GM18907 (cell line): ENCODE measurements at regions not wholly inside any gene's neighbourhood (a gene's known extent, or its start where the extent isn't known, plus 50 kb on each side); places are given as distances from the start of the nearest gene placed in this dataset.
"Not testable (repeated sequence)": the region's sequence is repeated elsewhere in the genome, so short reads cannot be mapped to it uniquely, and the experiment has no call there.

ENCODE experiments used
- ATAC-seq: cut with Tn5 transposase; IDR thresholded peaks from one replicate; pipeline ENCODE4 v1.9.1; 2021; ENCODE audit warnings: mild to moderate bottlenecking, moderate library complexity; ENCODE audit not compliant: unreplicated experiment

DNA sequence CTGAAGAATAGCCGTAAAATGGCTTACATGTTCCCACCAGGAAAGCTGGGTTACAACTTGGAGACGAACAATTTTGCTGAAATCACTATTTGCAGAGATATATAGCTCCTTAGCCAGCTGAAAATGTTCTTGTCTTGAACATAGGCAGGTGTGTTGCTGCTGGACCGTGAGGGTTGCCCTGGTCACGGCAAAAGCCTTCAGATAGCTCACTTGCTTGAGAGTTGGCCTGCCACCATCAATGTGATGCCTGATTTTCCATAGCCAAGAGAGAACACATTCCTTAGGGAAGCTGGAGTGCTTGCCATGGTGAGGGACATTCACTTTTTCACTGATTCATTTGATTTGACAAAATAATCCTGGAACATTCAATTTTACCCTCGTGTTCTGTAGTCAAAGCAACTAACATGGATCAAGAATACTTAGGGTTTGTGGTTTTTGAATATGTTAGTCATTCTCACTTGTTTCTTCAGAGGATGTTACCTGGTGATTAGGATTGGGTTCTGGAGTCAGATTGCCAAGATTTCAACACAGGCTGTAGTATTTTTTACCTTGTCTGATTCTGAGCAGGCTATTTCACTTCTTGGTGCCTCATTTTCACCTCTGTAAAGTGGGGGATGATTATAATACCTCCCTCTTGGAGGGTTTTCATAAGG lies 536.9 kb downstream of the RAPGEF2 start:
- ATAC-seq = no peak

DNA sequence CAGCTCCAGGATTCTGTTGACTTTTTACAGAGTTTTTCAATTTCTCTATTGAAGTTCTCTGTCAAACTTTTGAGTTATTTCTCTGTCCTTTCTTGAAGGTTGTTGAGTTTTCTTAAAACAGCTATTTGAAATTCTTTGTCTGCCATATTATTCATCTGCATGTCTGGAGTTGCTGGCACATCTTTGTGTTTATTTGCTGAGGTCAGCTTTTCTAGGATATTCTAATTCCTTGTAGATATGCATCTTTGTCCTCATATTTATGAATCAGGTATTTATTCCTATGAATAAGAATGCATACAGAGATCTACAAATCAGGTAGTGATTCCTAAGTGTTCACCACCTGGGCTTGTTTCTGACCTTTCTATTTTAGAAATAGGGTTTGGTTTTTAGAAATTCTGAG lies 546.4 kb downstream of the RAPGEF2 start:
- ATAC-seq = no peak

DNA sequence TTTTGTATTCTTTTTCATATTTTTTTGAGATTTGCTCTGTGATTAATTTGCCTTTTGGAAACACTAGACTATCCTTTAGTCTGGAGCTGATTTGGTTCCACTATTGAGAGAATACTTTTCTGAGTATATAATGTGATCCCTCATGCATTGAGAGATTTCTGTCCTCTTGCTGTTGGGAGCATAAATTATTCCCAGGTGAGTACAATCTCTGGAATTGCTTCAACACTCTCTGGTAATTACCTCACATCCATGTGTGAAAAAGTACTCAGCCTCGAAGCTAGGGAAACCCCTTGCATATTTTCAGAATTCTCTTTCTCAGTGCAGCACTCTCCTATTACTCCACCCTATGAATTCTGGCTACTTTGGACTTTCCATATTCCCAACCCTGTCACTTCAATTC lies 550.0 kb downstream of the RAPGEF2 start:
- no peak for ATAC-seq

DNA sequence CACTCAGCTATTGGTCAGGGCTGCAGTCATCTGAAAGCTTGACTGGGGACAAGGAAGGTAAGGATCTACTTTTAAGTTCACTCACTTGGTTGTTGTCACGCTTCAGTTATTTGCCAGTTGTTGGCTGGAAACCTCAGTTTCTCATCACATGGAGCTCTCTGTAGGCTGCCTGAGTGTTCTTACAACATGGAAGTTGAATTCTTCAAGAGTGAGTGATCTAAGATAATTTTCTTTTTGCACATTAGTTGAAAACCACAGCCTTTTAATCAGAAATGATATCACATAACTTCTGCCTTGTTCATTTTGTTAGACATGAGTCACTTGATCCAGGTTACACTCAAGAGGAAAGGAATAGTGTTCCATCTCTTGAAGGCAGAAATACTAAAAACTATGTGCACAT lies 552.7 kb downstream of the RAPGEF2 start:
- no peak for ATAC-seq

DNA sequence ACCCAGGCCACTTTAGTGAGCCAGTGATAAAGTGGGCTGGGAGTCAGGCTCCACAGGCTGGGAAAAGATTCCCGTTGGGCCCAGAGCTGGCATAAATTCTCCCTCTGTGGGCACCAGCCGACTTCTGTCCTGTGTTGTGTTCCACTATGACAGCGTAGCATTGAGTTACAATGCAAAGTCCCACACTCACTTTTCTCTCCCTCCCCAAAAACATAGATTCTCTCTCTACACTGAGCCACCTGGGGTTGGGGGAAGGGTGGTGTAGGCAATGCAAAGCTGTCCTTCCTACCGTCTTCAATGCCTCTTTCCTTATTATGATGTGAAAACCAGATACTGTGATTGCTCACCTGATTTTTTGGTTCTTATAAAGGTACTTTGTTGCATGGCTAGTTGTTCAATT lies 566.2 kb downstream of the RAPGEF2 start:
- ATAC-seq = no peak

DNA sequence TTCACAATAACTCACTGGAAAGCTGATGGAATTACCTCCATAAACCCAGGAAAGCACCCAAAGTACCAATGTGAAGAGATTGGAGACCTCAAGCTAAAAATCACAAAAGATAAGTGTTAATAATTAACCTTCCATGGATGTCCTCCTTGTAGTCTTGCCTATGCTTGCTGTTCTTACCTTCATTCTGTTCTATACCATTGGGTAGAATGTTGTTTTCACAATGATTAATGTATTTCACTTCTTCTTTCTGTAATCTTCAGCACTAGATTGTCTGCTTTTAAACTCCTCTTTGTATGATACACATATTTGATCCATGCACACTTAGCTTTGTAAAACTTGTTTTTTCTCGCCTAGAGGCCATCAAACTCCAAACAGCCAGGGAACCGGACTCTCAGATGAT lies 570.3 kb downstream of the RAPGEF2 start:
- no peak for ATAC-seq

DNA sequence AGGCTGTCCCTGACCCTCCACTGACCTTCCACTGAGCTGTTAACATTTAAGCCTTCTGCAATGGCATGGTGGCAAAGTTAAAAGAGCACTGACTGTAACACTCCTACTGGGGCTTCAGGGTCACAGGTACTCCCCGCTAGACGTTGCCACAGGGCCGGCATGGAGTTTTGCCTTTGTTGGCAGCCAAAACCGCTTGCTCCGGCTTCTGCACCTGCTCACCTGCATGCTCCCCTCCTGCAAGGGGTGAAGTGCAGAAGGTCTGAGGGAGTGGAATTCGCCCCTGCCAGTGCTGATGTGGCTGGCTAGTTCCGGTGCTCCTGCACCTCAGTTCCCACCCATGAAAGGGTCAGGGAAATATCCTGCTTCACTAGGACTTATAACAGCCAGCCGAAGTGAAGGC lies 571.4 kb downstream of the RAPGEF2 start:
- ATAC-seq = no peak

DNA sequence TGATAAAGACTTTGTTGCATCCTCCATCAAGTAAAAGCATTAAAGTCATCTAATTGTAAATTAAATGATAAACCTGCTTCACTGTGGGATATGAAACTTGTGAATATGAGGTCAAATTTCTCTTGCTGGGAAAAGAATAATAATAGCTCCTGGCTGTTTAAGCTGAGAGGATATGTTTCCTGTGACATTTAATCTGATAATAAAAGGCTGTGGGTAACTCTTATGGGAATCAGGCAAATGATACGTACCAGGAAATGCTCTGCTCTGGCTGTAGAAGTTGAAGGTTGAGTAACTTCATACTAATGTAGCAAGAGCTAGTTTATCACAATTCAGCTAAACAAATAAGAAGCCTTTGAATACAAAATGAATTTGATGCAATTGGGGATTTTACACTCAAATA lies 574.6 kb downstream of the RAPGEF2 start:
- ATAC-seq = no peak

DNA sequence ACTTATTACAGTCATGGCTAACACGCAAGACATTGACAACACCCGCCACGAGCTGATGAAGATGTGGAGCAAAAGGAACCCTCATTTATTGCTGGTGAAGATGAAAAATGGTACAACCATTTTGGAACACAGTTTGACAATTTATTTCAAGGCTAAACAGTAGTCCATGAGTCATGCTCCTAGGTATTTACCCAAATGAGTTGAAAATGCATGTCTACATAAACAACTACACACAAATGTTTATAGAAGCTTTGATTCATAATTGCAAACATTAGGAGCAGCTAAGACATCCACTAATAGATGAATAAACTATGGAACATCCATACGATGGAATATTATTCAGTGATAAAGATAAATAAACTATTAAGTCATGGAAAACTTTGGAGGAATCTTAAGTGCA lies 580.1 kb downstream of the RAPGEF2 start:
- ATAC-seq = no peak

DNA sequence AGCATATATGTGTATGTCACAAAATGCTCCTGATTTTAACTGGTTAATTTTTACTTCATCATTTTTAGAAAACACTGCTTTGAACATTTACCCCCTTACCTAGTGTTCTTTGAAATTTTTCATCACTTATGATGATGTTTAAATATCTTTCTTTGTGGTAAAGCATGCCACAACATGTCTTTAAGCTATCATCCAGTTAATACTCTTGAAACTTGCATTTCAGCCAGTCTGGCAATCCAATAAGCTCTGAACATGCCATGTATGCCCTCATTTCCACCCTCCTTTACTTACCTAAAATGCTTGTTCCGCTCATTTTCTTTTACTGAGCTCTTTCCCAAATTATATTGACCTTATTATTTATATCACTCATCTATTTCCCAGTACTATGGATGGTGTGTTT lies 581.2 kb downstream of the RAPGEF2 start:
- ATAC-seq = no peak

DNA sequence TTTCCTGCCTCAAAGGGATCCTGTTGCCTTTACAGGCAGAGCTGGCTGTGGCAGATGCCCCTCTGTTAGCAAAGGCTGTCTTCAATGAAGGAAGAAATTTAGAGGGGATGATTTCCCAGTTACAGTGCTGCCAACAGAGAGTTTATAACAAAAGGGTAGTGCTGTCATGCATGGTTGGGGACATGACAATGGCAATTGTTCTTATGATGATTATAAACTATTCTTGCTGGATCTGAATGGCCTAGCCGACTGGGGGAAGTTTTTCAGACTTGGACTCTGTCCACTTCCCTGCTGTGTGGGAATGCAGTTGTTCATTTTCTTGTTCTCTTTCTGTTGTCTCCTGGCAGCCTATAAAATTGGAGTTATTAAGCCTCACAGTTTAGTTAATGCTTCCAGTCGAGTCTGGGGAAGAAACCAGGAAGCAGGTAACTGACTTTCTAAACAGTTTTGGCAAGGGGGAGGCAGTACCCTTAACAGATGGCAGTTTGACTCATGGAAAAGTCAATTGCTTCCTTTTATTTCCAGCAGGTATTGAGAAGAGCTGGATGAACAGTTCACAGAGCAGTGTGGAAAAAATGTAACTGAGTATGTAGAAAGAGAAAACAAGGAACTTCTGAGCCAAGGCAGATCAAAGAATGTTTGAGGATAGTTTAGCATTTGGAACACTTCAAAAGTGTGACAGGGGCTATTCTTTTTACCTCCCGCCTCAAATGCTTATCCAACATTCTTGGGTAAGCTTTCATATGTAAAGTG lies 582.6 kb downstream of the RAPGEF2 start:
- no peak for ATAC-seq

DNA sequence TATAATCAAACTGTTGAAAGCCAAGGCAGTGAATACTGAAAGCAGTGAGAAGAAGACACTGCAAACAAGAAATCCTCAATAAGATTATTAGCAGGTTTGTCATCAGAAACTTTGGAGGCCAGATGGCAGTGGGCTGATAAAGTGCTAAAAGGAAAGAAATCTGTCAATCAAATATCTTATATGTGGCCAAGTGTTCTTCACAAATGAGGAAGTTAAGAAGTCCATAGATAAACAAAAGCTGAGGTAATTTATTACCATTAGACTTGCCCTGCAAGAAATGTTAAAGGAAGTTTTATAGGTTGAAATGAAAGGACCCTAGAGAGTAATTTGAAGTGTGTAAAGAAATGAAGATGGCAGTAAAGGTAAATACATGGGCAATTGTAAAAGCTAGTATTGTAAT lies 586.6 kb downstream of the RAPGEF2 start:
- ATAC-seq = no peak

DNA sequence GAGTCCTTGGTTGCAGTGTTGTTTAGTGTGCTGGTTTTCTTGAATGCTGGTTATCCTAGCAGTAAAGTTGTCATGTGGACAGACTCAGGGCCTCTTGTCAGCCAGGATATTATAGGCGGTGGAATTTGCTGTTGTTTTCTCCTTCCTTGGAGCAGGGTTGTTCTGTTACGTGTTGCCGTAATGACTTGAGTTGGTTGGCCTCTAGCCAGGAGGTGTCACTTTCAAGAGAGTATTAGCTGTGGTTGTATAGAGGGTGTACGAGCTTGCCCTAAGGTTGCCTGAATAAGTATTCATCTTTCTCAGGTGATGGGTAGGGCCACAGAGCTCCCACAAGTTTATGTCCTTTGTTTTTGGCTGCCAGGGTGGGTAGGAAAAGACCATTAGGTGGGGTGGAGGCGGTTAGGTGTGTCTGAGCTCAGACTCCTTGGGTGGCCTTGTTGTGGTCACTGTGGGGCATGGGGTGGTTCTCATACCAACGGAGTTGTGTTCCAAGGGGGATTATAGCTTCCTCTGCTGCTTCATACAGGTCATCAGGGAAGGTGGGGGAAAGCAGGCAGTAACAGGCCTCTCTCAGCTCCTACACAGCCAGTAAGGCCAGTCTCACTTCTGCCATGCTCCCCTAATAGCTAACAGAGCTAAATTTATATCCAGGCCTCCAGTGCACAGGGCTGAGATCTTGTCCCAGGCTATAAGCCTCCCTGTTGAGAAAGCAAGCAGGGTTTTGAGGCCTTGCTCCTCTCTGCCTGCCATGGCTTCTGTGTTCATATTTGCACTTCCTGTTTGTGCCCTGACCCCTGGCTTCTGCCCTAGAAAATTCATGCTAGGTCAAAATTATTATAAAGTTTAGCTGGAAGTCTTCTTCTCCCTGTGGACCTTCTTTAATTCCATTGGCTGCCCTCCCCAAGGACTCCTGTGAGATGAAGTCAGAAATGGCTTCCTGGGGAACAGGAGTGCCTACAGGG lies 594.7 kb downstream of the RAPGEF2 start:
- no peak for ATAC-seq

DNA sequence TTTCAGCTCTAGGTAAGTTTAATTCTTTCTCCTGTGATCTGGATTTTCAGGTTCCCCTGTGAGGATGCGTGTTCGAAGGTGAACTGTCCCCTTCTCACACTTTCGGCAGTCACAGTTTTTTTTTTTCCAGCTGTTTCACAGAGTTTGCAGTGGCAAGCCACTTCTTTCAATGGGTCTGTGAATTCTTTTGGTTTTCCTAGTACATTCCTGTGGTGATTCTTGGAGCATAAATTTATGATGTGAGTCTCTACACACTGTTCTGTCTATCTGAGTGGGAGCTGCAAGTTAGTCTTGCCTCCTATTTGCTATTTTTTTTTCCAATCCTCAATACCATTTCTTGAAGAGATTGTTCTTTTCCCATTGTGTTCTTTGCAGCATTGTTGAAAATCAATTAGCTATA lies 595.5 kb downstream of the RAPGEF2 start:
- ATAC-seq = no peak

DNA sequence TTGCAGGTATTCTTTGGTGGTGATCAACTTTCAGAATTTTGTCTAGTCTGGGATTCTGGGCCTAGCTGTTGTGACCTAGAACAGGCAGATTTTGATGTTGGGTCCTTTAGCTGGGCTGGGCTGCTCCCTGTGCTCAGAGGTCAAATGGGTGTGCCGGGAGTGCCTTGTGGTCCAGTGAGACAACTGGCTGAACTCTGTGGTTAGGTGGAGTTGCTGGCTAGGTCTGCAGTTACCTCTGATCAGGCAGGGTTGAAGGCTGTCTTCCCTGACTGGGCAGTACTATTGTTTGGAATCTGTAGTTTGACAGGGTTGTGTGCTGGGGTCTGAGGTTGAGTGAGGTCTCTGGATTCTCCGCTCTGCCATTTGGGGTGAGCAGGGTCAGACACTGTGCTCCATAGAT lies 599.3 kb downstream of the RAPGEF2 start:
- no peak for ATAC-seq

DNA sequence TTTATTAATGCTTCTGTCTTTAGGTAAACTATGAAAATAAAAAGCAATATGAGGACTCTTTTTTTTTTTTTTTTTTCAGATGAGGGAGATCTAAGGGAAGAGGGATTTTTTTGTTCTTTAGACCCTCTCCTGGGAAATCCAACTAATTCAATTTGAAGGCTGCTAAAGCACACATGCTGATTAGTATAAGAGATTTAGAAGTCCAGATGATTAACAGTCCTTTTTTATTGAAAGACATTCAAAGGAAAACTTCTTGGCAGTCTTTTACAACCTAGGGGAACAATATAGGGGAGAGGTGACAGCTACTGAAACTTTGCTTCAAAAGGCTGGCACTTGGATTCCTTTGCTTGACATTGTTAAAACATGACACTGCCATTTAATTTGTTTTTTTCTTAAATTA lies 602.5 kb downstream of the RAPGEF2 start:
- no peak for ATAC-seq

DNA sequence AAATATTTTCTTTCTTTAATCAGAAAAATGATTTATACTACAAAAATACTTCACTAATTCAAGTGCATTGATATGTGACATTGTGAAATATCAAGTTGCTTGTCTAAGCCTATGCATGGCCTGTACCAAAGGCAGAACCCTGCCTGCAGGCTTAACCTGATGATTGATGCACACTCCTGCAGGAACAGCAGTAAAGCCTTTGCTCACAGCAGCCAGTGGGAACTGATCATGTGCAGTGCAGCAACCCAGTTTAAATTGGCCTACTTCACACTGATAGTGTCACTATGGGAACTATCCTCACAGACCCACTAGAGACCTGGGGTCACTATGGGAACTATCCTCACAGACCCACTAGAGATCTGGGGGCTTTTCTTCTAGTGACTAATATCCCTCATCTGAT lies 603.8 kb downstream of the RAPGEF2 start:
- no peak for ATAC-seq

DNA sequence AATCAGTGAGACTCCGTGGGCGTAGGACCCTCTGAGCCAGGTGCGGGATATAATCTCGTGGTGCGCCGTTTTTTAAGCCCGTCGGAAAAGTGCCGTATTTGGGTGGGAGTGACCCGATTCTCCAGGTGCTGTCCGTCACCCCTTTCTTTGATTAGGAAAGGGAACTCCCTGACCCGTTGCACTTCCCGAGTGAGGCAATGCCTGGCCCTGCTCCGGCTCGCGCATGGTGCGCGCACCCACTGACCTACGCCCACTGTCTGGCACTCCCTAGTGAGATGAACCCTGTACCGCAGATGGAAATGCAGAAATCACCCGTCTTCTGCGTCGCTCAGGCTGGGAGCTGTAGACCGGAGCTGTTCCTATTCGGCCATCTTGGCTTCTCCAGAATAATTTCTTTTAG lies 612.3 kb downstream of the RAPGEF2 start:
- ATAC-seq = not testable (repeated sequence)

DNA sequence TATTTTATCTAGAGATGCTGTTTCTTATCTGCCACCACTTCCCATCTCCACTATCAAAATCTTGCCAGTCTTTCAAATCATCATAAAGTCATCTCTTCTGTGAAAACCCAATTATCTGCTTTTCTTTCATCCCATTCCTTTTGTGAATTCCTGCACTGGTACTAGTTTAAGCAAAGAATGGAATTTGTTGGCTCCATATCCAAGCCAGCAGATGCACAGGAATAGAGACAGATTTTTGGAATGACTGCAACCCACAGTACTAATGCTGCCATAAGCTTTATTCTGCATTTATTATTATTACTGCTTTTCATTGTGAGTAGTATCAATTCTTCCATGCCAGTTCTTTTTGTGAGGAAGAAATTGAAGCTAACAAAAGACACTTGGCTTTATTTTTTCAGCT lies 616.7 kb downstream of the RAPGEF2 start:
- no peak for ATAC-seq

DNA sequence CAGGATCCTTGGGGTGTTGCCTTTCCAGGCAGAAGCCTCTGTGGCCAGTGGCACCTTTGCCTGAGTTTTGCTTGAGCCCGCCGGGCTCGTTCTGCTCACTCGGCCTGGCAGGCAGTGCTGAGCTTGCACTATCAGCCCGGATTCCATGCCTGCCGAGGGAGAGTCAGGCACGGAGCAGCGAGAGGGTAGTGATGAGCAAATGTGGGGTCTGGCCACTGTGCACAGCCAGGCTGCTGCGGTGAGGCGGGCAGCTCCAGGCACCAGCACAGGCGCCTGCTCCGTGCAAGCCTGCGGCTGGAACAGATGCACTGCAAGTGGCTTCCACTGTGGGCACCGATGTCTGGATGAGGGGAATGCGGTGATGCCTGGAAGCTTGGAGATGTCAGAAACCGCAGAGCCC lies 619.2 kb downstream of the RAPGEF2 start:
- ATAC-seq = no peak

DNA sequence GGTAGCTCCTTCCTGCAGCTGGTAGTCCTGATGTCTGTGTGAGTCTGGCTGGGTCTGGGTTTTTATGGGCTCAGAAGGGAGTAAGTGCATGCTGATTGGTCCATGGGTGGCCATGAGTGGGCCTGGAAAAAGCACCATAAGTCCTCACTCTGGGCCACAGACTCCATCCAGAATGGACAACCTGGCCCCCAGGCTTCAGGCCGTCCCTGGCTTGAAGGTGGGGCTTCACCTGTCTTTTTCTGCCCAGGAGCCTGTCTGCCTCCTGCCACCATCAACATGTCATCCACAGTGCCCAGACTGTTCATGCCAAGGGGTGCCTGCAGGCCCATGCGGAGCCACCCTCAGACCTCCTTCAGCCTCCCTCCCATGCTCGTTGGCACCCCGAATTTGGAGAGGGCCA lies 620.0 kb downstream of the RAPGEF2 start:
- ATAC-seq = no peak
